Liver (tissue), 7 donors: ENCODE measurements at regions not wholly inside any gene's neighbourhood (a gene's known extent, or its start where the extent isn't known, plus 50 kb on each side); places are given as distances from the start of the nearest gene placed in this dataset.

ENCODE experiments used
- DNase-seq: peaks from one replicate; pipeline ENCODE4 v3.0.0-alpha.2; 2017; ENCODE audit warnings: low spot score
- H3K27ac ChIP-seq, 2 donors: one replicate each; pipeline ENCODE4 v1.7.0; 2013; ENCODE audit warnings: inconsistent platforms in 2 of 2, low read length in 2 of 2, control low read depth in 1 of 2, low read depth in 1 of 2, mild to moderate bottlenecking in 1 of 2
- H3K27me3 ChIP-seq, 4 donors: one replicate each; pipeline versions ENCODE4 v1.6.1 to v1.7.0; 2013; ENCODE audit warnings: low read length in 3 of 4, inconsistent platforms in 1 of 4, mild to moderate bottlenecking in 1 of 4, moderate library complexity in 1 of 4; ENCODE audit not compliant: control insufficient read depth in 4 of 4, insufficient read depth in 4 of 4
- H3K36me3 ChIP-seq, 4 donors: one replicate each; pipeline versions ENCODE4 v1.6.1 to v1.7.0; 2013; ENCODE audit warnings: low read length in 3 of 4, mild to moderate bottlenecking in 3 of 4, low read depth in 1 of 4, moderate library complexity in 1 of 4; ENCODE audit not compliant: control insufficient read depth in 4 of 4, insufficient read depth in 3 of 4
- H3K4me1 ChIP-seq, 4 donors: one replicate each; pipeline versions ENCODE4 v1.6.1 to v1.7.0; 2013; ENCODE audit warnings: low read length in 3 of 4, mild to moderate bottlenecking in 3 of 4, moderate library complexity in 1 of 4; ENCODE audit not compliant: control insufficient read depth in 4 of 4, insufficient read depth in 4 of 4
- H3K4me3 ChIP-seq, 3 donors: one replicate each; pipeline versions ENCODE4 v1.6.1 to v1.7.0; 2013; ENCODE audit warnings: low read length in 3 of 3, control low read depth in 1 of 3, low read depth in 1 of 3, mild to moderate bottlenecking in 1 of 3
- H3K9ac ChIP-seq, 2 donors: one replicate each; pipeline ENCODE4 v1.7.0; 2013; ENCODE audit warnings: low read length in 2 of 2, mild to moderate bottlenecking in 2 of 2, moderate library complexity in 2 of 2, control low read depth in 1 of 2, low read depth in 1 of 2
- H3K9me3 ChIP-seq, 4 donors: one replicate each; pipeline versions ENCODE4 v1.6.1 to v1.7.0; 2013; ENCODE audit warnings: low read length in 3 of 4; ENCODE audit not compliant: control insufficient read depth in 4 of 4
- FOXA1 ChIP-seq: IDR thresholded peaks from 2 replicates; pipeline ENCODE4 v1.6.1; 2016; ENCODE audit warnings: antibody characterized with exemption
- GABPA ChIP-seq, 2 donors: IDR thresholded peaks in 1 of 2; conservative IDR thresholded peaks in 1 of 2; 2 replicates each; pipeline ENCODE4 v1.6.1; 2016; ENCODE audit warnings: antibody characterized with exemption in 2 of 2, mild to moderate bottlenecking in 1 of 2, moderate library complexity in 1 of 2
- HNF4A ChIP-seq, 2 donors: conservative IDR thresholded peaks; 2 replicates each; pipeline ENCODE4 v1.6.1; 2016; ENCODE audit warnings: antibody characterized with exemption in 2 of 2, mild to moderate bottlenecking in 2 of 2
- TAF1 ChIP-seq: conservative IDR thresholded peaks from 2 replicates; pipeline ENCODE4 v1.6.1; 2016; ENCODE audit warnings: antibody characterized with exemption, mild to moderate bottlenecking
- WGBS: extraction: QIAGEN DNeasy Blood & Tissue Kit; methylation state at CpG from one replicate; pipeline ENCODE4 v1.1.7; 2013; 5-methylcytosine and 5-hydroxymethylcytosine counted together
- TF ChIP-seq, protein P1 (sequence below): IDR thresholded peaks from 2 replicates; pipeline ENCODE4 v1.6.1; 2016; ENCODE audit warnings: antibody characterized with exemption
- TF ChIP-seq, protein P2 (sequence below): IDR thresholded peaks from 2 replicates; pipeline ENCODE4 v1.6.1; 2016; ENCODE audit warnings: antibody characterized with exemption
- TF ChIP-seq, protein P3 (sequence below): IDR thresholded peaks from 2 replicates; pipeline ENCODE4 v1.6.1; 2016; ENCODE audit warnings: antibody characterized with exemption, mild to moderate bottlenecking
- donor health status: healthy.
- donor health status: healthy.
- donor health status: healthy.
- donor health status: healthy.

DNA sequence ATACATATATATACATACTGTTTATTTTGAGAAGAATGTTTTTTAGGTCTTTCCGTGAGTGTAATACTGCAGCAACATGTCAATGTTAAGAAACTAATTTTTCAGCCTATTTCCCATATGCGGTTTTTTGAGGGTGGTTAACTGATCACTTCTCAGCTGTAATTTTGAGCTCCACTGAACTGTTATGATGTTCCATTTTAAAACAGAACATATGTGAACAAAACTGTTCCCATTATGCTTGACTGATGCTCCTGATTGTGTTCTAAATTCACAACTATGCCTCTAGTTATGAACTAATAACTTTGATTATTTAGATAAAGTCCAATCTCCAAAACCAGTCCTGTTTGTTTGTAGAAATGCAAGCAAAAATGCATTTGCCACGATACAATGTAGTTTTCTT lies 511.2 kb upstream of the FSIP2 start (continued):
- TF ChIP-seq, protein P1, sequence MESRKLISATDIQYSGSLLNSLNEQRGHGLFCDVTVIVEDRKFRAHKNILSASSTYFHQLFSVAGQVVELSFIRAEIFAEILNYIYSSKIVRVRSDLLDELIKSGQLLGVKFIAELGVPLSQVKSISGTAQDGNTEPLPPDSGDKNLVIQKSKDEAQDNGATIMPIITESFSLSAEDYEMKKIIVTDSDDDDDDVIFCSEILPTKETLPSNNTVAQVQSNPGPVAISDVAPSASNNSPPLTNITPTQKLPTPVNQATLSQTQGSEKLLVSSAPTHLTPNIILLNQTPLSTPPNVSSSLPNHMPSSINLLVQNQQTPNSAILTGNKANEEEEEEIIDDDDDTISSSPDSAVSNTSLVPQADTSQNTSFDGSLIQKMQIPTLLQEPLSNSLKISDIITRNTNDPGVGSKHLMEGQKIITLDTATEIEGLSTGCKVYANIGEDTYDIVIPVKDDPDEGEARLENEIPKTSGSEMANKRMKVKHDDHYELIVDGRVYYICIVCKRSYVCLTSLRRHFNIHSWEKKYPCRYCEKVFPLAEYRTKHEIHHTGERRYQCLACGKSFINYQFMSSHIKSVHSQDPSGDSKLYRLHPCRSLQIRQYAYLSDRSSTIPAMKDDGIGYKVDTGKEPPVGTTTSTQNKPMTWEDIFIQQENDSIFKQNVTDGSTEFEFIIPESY = no peak

DNA sequence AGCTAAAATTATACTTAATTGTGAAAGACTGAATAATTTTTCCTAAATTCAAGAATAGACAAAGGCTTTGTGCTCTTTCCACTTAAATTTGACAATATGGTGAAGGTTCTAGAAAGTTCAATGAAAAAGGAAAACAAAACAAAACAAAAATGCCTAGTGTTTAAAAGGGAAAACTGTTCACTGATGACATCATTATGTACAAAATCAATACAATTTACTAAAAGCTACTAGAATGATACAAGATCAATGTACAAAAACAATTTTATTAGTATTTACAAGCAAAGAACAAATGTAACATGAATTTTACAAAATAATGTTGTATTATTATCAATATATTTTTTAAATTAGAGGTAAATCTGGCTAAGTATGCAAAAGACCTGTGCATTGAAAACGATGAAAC lies 499.1 kb upstream of the FSIP2 start:
- Histone ChIP-seq H3K9me3 (peaks cover 0 to 4% (median 0%) of the 10 kb centered on the region in 4 donors), H3K27me3 (no peaks in the 10 kb centered on the region), H3K4me1 (no peaks in the 10 kb centered on the region), H3K4me3 (no peak overlapping the region), H3K36me3 (no peaks in the 10 kb centered on the region), H3K9ac (no peak overlapping the region), H3K27ac (no peak overlapping the region)
- DNase-seq = no peak
- TF ChIP-seq, protein P2, sequence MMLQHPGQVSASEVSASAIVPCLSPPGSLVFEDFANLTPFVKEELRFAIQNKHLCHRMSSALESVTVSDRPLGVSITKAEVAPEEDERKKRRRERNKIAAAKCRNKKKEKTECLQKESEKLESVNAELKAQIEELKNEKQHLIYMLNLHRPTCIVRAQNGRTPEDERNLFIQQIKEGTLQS = no peak
- TF ChIP-seq, protein P1 = no peak
- TF ChIP-seq FOXA1 (no peak), HNF4A (conservative IDR thresholded peaks at IDR 0.05) (no peak), GABPA (IDR thresholded peaks at IDR 0.05 in 1 of 2, conservative IDR thresholded peaks at IDR 0.05 in 1 of 2) (no peak)
- 60% methylated on average over 1 of the region's 1 CpG for WGBS

DNA sequence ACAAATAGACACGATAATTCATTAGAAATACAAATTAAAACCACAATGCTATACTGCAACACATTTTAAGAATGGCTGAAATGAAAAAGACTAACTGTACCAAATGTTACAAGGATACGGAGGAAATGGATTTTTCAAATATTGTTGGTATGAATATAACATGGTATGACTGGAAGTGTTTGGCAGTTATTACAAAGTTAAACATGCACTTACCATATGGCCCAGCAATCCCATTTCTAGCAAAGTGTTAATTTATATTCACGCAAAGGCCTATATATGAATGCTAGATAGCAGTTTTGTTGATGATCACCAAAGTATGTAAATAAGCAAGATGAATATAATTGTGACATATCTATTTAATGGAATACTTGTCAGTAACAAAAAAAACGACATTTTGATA lies 497.8 kb upstream of the FSIP2 start:
- no peak for DNase-seq
- WGBS = 70% methylated on average over 4 of the region's 4 CpGs
- Histone ChIP-seq H3K9ac (no peak overlapping the region), H3K4me3 (no peak overlapping the region), H3K27ac (no peak overlapping the region), H3K27me3 (no peaks in the 10 kb centered on the region), H3K36me3 (no peaks in the 10 kb centered on the region), H3K4me1 (no peaks in the 10 kb centered on the region), H3K9me3 (peaks cover 0 to 4% (median under 1%) of the 10 kb centered on the region in 4 donors)
- no peak for TF ChIP-seq TAF1
- TF ChIP-seq, protein P3, sequence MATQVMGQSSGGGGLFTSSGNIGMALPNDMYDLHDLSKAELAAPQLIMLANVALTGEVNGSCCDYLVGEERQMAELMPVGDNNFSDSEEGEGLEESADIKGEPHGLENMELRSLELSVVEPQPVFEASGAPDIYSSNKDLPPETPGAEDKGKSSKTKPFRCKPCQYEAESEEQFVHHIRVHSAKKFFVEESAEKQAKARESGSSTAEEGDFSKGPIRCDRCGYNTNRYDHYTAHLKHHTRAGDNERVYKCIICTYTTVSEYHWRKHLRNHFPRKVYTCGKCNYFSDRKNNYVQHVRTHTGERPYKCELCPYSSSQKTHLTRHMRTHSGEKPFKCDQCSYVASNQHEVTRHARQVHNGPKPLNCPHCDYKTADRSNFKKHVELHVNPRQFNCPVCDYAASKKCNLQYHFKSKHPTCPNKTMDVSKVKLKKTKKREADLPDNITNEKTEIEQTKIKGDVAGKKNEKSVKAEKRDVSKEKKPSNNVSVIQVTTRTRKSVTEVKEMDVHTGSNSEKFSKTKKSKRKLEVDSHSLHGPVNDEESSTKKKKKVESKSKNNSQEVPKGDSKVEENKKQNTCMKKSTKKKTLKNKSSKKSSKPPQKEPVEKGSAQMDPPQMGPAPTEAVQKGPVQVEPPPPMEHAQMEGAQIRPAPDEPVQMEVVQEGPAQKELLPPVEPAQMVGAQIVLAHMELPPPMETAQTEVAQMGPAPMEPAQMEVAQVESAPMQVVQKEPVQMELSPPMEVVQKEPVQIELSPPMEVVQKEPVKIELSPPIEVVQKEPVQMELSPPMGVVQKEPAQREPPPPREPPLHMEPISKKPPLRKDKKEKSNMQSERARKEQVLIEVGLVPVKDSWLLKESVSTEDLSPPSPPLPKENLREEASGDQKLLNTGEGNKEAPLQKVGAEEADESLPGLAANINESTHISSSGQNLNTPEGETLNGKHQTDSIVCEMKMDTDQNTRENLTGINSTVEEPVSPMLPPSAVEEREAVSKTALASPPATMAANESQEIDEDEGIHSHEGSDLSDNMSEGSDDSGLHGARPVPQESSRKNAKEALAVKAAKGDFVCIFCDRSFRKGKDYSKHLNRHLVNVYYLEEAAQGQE = no peak
- TF ChIP-seq, protein P1 = no peak
